Adrenal gland (tissue), 9 donors: ENCODE measurements at regions not wholly inside any gene's neighbourhood (a gene's known extent, or its start where the extent isn't known, plus 50 kb on each side); places are given as distances from the start of the nearest gene placed in this dataset.

Experiments used
- DNase-seq, 7 donors: peaks; one replicate each; pipeline ENCODE4 v3.0.0-alpha.2; 2019 to 2020
- H3K27ac ChIP-seq, 5 donors: fragments of 200-600 bp; sonication (generic) in 4 of 5; 1 replicate in 3 of 5; 2 replicates in 2 of 5; pipeline versions ENCODE4 v1.5.1 to v1.8.0; 2016 to 2020; ENCODE audit warnings: mild to moderate bottlenecking in 1 of 5
- H3K27me3 ChIP-seq: fragments of 200-600 bp; 2 replicates; pipeline ENCODE4 v1.8.0; 2021
- H3K36me3 ChIP-seq, 2 donors: fragments of 200-600 bp; replicated peaks in 1 of 2; 1 replicate in 1 of 2; 2 replicates in 1 of 2; pipeline versions ENCODE4 v1.5.1 to v1.8.0; 2018 to 2022
- H3K4me1 ChIP-seq, 2 donors: fragments of 200-600 bp; replicated peaks in 1 of 2; 1 replicate in 1 of 2; 2 replicates in 1 of 2; pipeline versions ENCODE4 v1.5.1 to v1.8.0; 2018 to 2021
- H3K4me3 ChIP-seq, 4 donors: fragments of 200-600 bp; sonication (generic) in 3 of 4; one replicate each; pipeline ENCODE4 v1.5.1; 2016 to 2018
- H3K9me3 ChIP-seq, 3 donors: fragments of 200-600 bp; sonication (generic) in 1 of 3; replicated peaks in 1 of 3; 1 replicate in 2 of 3; 2 replicates in 1 of 3; pipeline versions ENCODE4 v1.5.1 to v1.8.0; 2016 to 2021
- POLR2A ChIP-seq, 2 donors: fragments of 450-650 bp; IDR thresholded peaks; one replicate each; pipeline ENCODE4 v1.6.1; 2017; ENCODE audit warnings: antibody characterized with exemption in 2 of 2, mild to moderate bottlenecking in 2 of 2, moderate library complexity in 1 of 2
- WGBS, 4 donors: extraction: QIAGEN DNeasy Blood & Tissue Kit in 2 of 4; methylation state at CpG; one replicate each; pipeline versions ENCODE4 v1.1.5 to v1.1.7; 2013 to 2017; 5-methylcytosine and 5-hydroxymethylcytosine counted together
- intact Hi-C, 2 donors: fragments of 100-400 bp; cut with DNase I; formaldehyde crosslinking; loops; one replicate each; pipeline versions ENCODE4 v1.14.1 to v1.15.0; 2022 to 2023
- TF ChIP-seq, protein P1 (sequence below), 6 experiments: fragments of 450-650 bp in 4 of 6; fragments of 200-600 bp in 2 of 6; sonication (generic) in 1 of 6; IDR thresholded peaks; 1 replicate in 5 of 6; 2 replicates in 1 of 6; pipeline versions ENCODE4 v1.5.1 to v1.8.0; 2016 to 2021; ENCODE audit warnings: antibody characterized with exemption in 6 of 6, mild to moderate bottlenecking in 2 of 6, moderate library complexity in 1 of 6
- donor health status: healthy with polysubstance abuse.
- donor health status: Bipolar disorder and iron deficiency.
- donor health status: DM: yes; HTN: yes; CAD: no.
- donor health status: DM: no; HTN: no; CAD: no.
- donor health status: DM: no; HTN: no; CAD: no.

DNA sequence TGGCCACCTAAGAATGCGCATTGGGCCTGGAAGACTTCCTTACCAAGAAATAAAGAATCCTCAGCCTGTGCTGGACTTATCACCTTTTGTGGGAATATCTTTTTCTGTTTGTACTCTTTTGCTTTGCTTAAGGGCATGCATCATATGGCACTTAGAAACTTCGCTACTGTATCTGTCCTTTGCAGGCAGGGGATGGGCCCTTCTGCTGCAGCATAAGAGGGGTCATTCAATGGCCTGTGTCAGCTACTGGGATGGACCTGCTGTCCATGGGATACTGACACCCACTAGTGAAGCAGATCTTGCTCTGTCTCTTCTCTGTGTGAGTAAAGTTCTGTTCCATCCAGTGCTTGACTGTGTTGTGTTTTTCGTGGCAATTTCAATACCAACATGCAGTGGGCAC, 239.0 kb upstream of the JUN start:
- TF ChIP-seq, protein P1, sequence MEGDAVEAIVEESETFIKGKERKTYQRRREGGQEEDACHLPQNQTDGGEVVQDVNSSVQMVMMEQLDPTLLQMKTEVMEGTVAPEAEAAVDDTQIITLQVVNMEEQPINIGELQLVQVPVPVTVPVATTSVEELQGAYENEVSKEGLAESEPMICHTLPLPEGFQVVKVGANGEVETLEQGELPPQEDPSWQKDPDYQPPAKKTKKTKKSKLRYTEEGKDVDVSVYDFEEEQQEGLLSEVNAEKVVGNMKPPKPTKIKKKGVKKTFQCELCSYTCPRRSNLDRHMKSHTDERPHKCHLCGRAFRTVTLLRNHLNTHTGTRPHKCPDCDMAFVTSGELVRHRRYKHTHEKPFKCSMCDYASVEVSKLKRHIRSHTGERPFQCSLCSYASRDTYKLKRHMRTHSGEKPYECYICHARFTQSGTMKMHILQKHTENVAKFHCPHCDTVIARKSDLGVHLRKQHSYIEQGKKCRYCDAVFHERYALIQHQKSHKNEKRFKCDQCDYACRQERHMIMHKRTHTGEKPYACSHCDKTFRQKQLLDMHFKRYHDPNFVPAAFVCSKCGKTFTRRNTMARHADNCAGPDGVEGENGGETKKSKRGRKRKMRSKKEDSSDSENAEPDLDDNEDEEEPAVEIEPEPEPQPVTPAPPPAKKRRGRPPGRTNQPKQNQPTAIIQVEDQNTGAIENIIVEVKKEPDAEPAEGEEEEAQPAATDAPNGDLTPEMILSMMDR (IDR thresholded peaks at IDR 0.05) = no peak
- TF ChIP-seq POLR2A (IDR thresholded peaks at IDR 0.05) = no peak
- peak in 1 of 7 donors; percentile 11 for DNase-seq
- peaks cover 12 to 27% of the 10 kb centered on the region in 2 donors for H3K4me1 ChIP-seq
- no peak overlapping the region for H3K27ac ChIP-seq
- no peaks in the 10 kb centered on the region for H3K9me3 ChIP-seq
- no peaks in the 10 kb centered on the region for H3K27me3 ChIP-seq
- 94 to 100% (median 98%) methylated on average over 3 of the region's 3 CpGs for WGBS, 4 donors
- no peak overlapping the region for H3K4me3 ChIP-seq
- H3K36me3 ChIP-seq = no peaks in the 10 kb centered on the region
- intact Hi-C loops = no loop called here

DNA sequence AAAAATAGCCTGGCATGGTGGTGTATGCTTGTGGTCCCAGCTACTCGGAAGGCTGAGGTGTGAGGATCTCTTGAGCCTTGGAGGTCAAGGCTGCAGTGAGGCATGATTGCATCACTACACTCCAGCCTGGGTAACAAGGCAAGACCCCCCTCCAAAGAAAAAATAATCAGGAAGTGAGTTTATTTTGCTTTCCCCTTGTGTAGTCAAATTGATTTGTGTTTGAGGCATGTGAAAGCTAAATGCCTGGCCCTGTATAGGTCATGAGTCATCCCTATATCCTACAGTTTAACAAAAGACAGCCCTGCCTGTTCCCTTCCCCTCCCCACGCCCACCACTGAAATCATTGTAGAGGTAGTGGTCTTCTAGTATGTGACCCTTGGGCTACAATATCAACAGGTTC, 241.4 kb upstream of the JUN start:
- Histone ChIP-seq H3K27ac (no peak overlapping the region), H3K4me1 (peaks cover 8 to 12% of the 10 kb centered on the region in 2 donors), H3K4me3 (no peak overlapping the region), H3K36me3 (no peaks in the 10 kb centered on the region), H3K9me3 (no peaks in the 10 kb centered on the region), H3K27me3 (no peaks in the 10 kb centered on the region)
- no peak for TF ChIP-seq POLR2A (IDR thresholded peaks at IDR 0.05)
- TF ChIP-seq, protein P1 (IDR thresholded peaks at IDR 0.05) = no peak
- intact Hi-C loops = no loop called here
- peak in 1 of 7 donors; percentile 9 for DNase-seq
- WGBS, 4 donors = 70 to 91% (median 75%) methylated on average over 2 of the region's 2 CpGs

DNA sequence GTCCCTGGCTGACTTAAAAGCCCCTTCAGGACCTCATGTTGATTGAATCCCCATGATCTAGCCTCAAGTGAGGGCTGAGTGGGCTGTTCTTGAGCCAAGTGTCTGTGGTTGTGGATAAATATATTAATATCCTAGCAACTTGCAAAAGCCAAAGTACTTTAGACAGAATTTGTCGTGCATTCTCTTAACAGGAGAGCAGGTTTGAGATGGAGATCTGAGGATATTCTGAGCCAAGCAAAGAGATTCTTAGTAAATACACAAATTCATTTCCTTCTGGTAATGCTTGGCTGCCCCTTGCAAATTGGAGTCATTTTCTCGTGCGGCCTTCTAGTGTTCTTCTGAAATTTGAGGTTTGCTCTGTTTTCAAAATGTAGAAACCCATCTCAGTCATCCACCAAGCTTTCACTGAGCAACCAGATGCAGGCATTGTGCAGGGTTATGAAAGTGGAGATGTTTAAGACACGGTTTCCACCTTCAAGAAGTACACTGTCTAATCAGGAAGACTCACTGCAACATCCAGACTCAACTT, 242.1 kb upstream of the JUN start:
- Histone ChIP-seq H3K9me3 (no peaks in the 10 kb centered on the region), H3K27ac (no peak overlapping the region), H3K36me3 (no peaks in the 10 kb centered on the region), H3K4me3 (no peak overlapping the region), H3K4me1 (peaks cover 1 to 5% of the 10 kb centered on the region in 2 donors), H3K27me3 (no peaks in the 10 kb centered on the region)
- peak in 1 of 7 donors; percentile 11 for DNase-seq
- 83 to 93% (median 88%) methylated on average over 4 of the region's 4 CpGs for WGBS, 4 donors
- TF ChIP-seq, protein P1 (IDR thresholded peaks at IDR 0.05) = no peak
- intact Hi-C loops = no loop called here

DNA sequence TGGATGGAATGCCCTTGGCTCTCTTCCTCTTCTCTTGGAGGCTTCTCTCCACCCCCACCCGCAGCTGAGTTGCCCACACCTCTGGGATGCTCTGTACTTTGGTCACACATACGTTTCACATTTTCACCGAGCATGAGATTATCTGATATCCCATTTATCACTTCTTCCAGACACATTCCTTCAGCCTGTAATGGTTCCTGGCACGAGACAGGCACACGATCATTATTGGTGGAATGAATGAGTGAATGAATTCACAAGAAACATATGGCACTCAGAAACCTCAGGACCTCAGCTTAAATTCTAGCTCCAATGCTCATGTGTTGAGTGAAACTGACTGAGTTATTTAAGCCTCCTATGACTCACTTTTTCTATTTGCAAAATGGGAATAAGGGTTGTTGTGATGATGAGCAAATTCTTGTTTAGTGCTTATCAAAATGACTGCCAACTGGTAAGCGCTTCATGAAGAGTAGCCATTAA, 242.7 kb upstream of the JUN start:
- DNase-seq = no peak
- 91 to 95% (median 94%) methylated on average over 6 of the region's 6 CpGs for WGBS, 4 donors
- H3K27ac ChIP-seq = no peak overlapping the region
- TF ChIP-seq, protein P1 (IDR thresholded peaks at IDR 0.05) = no peak
- no peak for TF ChIP-seq POLR2A (IDR thresholded peaks at IDR 0.05)
- H3K9me3 ChIP-seq = no peaks in the 10 kb centered on the region
- H3K36me3 ChIP-seq = no peaks in the 10 kb centered on the region
- H3K27me3 ChIP-seq = no peaks in the 10 kb centered on the region
- no peaks in the 10 kb centered on the region for H3K4me1 ChIP-seq
- H3K4me3 ChIP-seq = no peak overlapping the region
- intact Hi-C loops = no loop called here
